HCT116 (cell line): ENCODE measurements at regions not wholly inside any gene's neighbourhood (a gene's known extent, or its start where the extent isn't known, plus 50 kb on each side); places are given as distances from the start of the nearest gene placed in this dataset.

Experiments
- ATAC-seq: fragments of 200-7000 bp; cut with Tn5 transposase; 2 replicates; pipeline ENCODE4 v1.9.1; 2020; ENCODE audit warnings: mild to moderate bottlenecking, moderate library complexity
- BruUV-seq: library from RNA; stranded (reverse); fragments of 400-500 nt; replicated peaks from 2 replicates; lab custom pipeline; 2021; lab: Mats Ljungman, UMichigan
- CTCF ChIA-PET: fragments of 300-600 bp; sonication (Branson Sonifier 250); formaldehyde crosslinking; loops from one replicate; lab custom pipeline; 2021; ENCODE audit warnings: antibody characterized with exemption; lab: Charles Lee
- POLR2A ChIA-PET: fragments of 300-600, 350-600 bp; sonication (Branson Sonifier 250); formaldehyde crosslinking; loops from one replicate; lab custom pipeline; 2021; ENCODE audit warnings: antibody characterized with exemption; lab: Charles Lee
- RAD21 ChIA-PET, 2 experiments: fragments of 300-600 bp; sonication (Branson Sonifier 250); formaldehyde crosslinking; loops; one replicate each; lab custom pipeline; 2023; ENCODE audit warnings: low total read pairs in 2 of 2; ENCODE audit not compliant: uncharacterized antibody in 2 of 2, unreplicated experiment in 2 of 2, low non-redundant PET in 1 of 2; lab: Charles Lee
- DNase-seq: peaks from one replicate; pipeline ENCODE4 v3.0.0-alpha.2; 2010; ENCODE audit warnings: low read depth, low spot score
- H2AFZ ChIP-seq: fragments of 200-600 bp; shearing (Covaris generic), sonication (generic); 2 replicates; pipeline ENCODE4 v1.6.1; 2017; ENCODE audit warnings: low read depth, mixed run types, mixed read lengths, antibody characterized with exemption, low read length; ENCODE audit not compliant: poor library complexity, severe bottlenecking
- H3K27ac ChIP-seq: 2 replicates; pipeline ENCODE4 v1.5.1; 2012; ENCODE audit warnings: low read depth, low read length
- H3K27me3 ChIP-seq: fragments of 200-600 bp; sonication (generic); 2 replicates; pipeline ENCODE4 v1.6.1; 2016; ENCODE audit warnings: mixed run types, low read length, mixed read lengths; ENCODE audit not compliant: insufficient read depth
- H3K36me3 ChIP-seq, 2 experiments: fragments of 200-500 bp in 1 of 2; fragments of 200-600 bp in 1 of 2; sonication (Bioruptor generic) in 1 of 2; sonication (generic) in 1 of 2; 2 replicates each; pipeline versions ENCODE4 v1.5.1 to v1.6.1; 2014 to 2016; ENCODE audit warnings: low read length in 2 of 2, inconsistent platforms in 1 of 2, mixed read lengths in 1 of 2, mixed run types in 1 of 2; ENCODE audit not compliant: insufficient read depth in 2 of 2, control insufficient read depth in 1 of 2
- H3K4me1 ChIP-seq, 2 experiments: fragments of 200-600 bp in 1 of 2; sonication (generic) in 1 of 2; 2 replicates each; pipeline versions ENCODE4 v1.5.1 to v1.6.1; 2012 to 2017; ENCODE audit warnings: low read length in 2 of 2, inconsistent platforms in 1 of 2, mild to moderate bottlenecking in 1 of 2, mixed read lengths in 1 of 2, mixed run types in 1 of 2, moderate library complexity in 1 of 2; ENCODE audit not compliant: insufficient read depth in 2 of 2, control insufficient read depth in 1 of 2
- H3K4me2 ChIP-seq: fragments of 200-600 bp; sonication (generic); 2 replicates; pipeline ENCODE4 v1.6.1; 2017; ENCODE audit warnings: mixed run types, low read length, mixed read lengths
- H3K4me3 ChIP-seq, 2 experiments: fragments of 200-600 bp in 1 of 2; sonication (generic) in 1 of 2; replicated peaks in 1 of 2; 2 replicates each; pipeline ENCODE4 v1.5.1; 2011 to 2016; ENCODE audit warnings: low read length in 2 of 2, control low read depth in 1 of 2, low read depth in 1 of 2, mild to moderate bottlenecking in 1 of 2, mixed read lengths in 1 of 2, mixed run types in 1 of 2
- H3K79me2 ChIP-seq: fragments of 200-600 bp; sonication (generic); 2 replicates; pipeline ENCODE4 v1.6.1; 2017; ENCODE audit warnings: mild to moderate bottlenecking, mixed run types, low read length, moderate library complexity, mixed read lengths; ENCODE audit not compliant: insufficient read depth
- H3K9ac ChIP-seq: fragments of 200-600 bp; sonication (generic); 2 replicates; pipeline ENCODE4 v1.6.1; 2016; ENCODE audit warnings: low read length, mixed read lengths
- H3K9me2 ChIP-seq: fragments of 200-600 bp; sonication (generic), shearing (Covaris generic); 2 replicates; pipeline ENCODE4 v1.6.1; 2017; ENCODE audit warnings: mixed run types, mild to moderate bottlenecking, moderate library complexity; ENCODE audit not compliant: insufficient read depth
- H3K9me3 ChIP-seq, 2 experiments: fragments of 200-500 bp in 1 of 2; fragments of 200-600 bp in 1 of 2; sonication (Bioruptor generic) in 1 of 2; sonication (generic) in 1 of 2; 2 replicates each; pipeline ENCODE4 v1.6.1; 2014 to 2017; ENCODE audit warnings: low read length in 2 of 2, mixed read lengths in 2 of 2, inconsistent platforms in 1 of 2, low read depth in 1 of 2, mild to moderate bottlenecking in 1 of 2, mixed run types in 1 of 2, moderate library complexity in 1 of 2; ENCODE audit not compliant: control insufficient read depth in 1 of 2, insufficient read depth in 1 of 2
- H4K20me1 ChIP-seq: fragments of 200-600 bp; sonication (generic), shearing (Covaris generic); 2 replicates; pipeline ENCODE4 v1.6.1; 2017; ENCODE audit warnings: mixed run types, mild to moderate bottlenecking, moderate library complexity; ENCODE audit not compliant: insufficient read depth
- EZH2 ChIP-seq: fragments of 200-600 bp; sonication (generic); IDR thresholded peaks from 2 replicates; pipeline ENCODE4 v1.6.1; 2017; ENCODE audit warnings: antibody characterized with exemption, mixed run types
- JUND ChIP-seq: IDR thresholded peaks from 2 replicates; pipeline ENCODE4 v1.6.1; 2012
- POLR2A ChIP-seq: IDR thresholded peaks from 2 replicates; pipeline ENCODE4 v1.7.0; 2011; ENCODE audit warnings: borderline replicate concordance; ENCODE audit not compliant: insufficient read depth, insufficient read length; ENCODE audit errors: extremely low read depth
- RAD21 ChIP-seq: IDR thresholded peaks from 2 replicates; pipeline ENCODE4 v1.6.1; 2012; ENCODE audit warnings: low read depth, mild to moderate bottlenecking
- SIN3A ChIP-seq: IDR thresholded peaks from 2 replicates; pipeline ENCODE4 v1.6.1; 2012; ENCODE audit warnings: low read depth
- ZFX ChIP-seq: fragments of 450-650 bp; IDR thresholded peaks from 2 replicates; pipeline ENCODE4 v1.6.1; 2017
- intact Hi-C: fragments of 100-400 bp; cut with micrococcal nuclease; formaldehyde crosslinking; loops from 2 replicates; pipeline ENCODE4 v1.10.0; 2022
- TF ChIP-seq, protein P1 (sequence below), 3 experiments: fragments of 200-600 bp in 1 of 3; sonication (generic) in 1 of 3; IDR thresholded peaks in 2 of 3; conservative IDR thresholded peaks in 1 of 3; 2 replicates each; pipeline ENCODE4 v1.5.1; 2012 to 2017; ENCODE audit warnings: low read depth in 2 of 3, low read length in 2 of 3, antibody characterized with exemption in 1 of 3, borderline replicate concordance in 1 of 3, control low read depth in 1 of 3, mild to moderate bottlenecking in 1 of 3, mixed read lengths in 1 of 3, mixed run types in 1 of 3, moderate library complexity in 1 of 3; ENCODE audit not compliant: insufficient read depth in 1 of 3
- TF ChIP-seq, protein P2 (sequence below): IDR thresholded peaks from 2 replicates; pipeline ENCODE4 v1.6.1; 2012; ENCODE audit warnings: low read depth
- TF ChIP-seq, protein P3 (sequence below): IDR thresholded peaks from 2 replicates; pipeline ENCODE4 v1.6.1; 2012

DNA sequence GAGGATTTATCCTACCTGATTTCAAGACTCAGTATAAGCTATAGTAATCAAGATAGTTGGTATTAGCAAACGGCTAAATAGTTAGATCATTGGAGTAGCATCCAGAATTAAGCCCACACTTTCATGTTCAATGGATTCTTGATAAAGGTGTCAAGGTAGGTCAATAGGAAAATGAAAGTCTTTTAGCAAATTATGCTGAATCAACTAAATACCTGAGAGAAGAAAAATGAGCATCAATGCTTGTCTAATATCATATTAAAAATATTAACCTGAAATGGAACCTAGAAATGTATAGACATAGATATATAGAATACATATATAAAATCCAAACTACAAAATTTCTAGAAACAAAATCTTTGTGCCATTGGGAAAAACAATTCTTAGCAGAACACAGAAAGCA, 685.6 kb downstream of the DTWD2 start:
- TF ChIP-seq ZFX = no peak
- TF ChIP-seq EZH2 = no peak
- TF ChIP-seq, protein P1, sequence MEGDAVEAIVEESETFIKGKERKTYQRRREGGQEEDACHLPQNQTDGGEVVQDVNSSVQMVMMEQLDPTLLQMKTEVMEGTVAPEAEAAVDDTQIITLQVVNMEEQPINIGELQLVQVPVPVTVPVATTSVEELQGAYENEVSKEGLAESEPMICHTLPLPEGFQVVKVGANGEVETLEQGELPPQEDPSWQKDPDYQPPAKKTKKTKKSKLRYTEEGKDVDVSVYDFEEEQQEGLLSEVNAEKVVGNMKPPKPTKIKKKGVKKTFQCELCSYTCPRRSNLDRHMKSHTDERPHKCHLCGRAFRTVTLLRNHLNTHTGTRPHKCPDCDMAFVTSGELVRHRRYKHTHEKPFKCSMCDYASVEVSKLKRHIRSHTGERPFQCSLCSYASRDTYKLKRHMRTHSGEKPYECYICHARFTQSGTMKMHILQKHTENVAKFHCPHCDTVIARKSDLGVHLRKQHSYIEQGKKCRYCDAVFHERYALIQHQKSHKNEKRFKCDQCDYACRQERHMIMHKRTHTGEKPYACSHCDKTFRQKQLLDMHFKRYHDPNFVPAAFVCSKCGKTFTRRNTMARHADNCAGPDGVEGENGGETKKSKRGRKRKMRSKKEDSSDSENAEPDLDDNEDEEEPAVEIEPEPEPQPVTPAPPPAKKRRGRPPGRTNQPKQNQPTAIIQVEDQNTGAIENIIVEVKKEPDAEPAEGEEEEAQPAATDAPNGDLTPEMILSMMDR (IDR thresholded peaks at IDR 0.05 in 2 of 3, conservative IDR thresholded peaks at IDR 0.05 in 1 of 3; ENCODE audit: borderline replicate concordance in 1 of 3, insufficient read depth in 1 of 3, low read depth in 2 of 3, low read length in 2 of 3) = no peak
- TF ChIP-seq, protein P2, sequence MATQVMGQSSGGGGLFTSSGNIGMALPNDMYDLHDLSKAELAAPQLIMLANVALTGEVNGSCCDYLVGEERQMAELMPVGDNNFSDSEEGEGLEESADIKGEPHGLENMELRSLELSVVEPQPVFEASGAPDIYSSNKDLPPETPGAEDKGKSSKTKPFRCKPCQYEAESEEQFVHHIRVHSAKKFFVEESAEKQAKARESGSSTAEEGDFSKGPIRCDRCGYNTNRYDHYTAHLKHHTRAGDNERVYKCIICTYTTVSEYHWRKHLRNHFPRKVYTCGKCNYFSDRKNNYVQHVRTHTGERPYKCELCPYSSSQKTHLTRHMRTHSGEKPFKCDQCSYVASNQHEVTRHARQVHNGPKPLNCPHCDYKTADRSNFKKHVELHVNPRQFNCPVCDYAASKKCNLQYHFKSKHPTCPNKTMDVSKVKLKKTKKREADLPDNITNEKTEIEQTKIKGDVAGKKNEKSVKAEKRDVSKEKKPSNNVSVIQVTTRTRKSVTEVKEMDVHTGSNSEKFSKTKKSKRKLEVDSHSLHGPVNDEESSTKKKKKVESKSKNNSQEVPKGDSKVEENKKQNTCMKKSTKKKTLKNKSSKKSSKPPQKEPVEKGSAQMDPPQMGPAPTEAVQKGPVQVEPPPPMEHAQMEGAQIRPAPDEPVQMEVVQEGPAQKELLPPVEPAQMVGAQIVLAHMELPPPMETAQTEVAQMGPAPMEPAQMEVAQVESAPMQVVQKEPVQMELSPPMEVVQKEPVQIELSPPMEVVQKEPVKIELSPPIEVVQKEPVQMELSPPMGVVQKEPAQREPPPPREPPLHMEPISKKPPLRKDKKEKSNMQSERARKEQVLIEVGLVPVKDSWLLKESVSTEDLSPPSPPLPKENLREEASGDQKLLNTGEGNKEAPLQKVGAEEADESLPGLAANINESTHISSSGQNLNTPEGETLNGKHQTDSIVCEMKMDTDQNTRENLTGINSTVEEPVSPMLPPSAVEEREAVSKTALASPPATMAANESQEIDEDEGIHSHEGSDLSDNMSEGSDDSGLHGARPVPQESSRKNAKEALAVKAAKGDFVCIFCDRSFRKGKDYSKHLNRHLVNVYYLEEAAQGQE = no peak
- TF ChIP-seq, protein P3, sequence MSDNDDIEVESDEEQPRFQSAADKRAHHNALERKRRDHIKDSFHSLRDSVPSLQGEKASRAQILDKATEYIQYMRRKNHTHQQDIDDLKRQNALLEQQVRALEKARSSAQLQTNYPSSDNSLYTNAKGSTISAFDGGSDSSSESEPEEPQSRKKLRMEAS = no peak
- no peak for TF ChIP-seq POLR2A
- no peak for TF ChIP-seq RAD21
- no peak for TF ChIP-seq SIN3A
- no peak for TF ChIP-seq JUND
- H3K36me3 ChIP-seq = no peaks in the 10 kb centered on the region
- no peak overlapping the region for H3K9ac ChIP-seq
- no peaks in the 10 kb centered on the region for H3K9me3 ChIP-seq
- H4K20me1 ChIP-seq = no peaks in the 10 kb centered on the region
- no peak overlapping the region for H3K27ac ChIP-seq
- ChIA-PET CTCF (no interaction called here), POLR2A (no interaction called here), RAD21 (no interaction called here)
- intact Hi-C loops = no loop called here
- H2AFZ ChIP-seq = no peak overlapping the region
- no peaks in the 10 kb centered on the region for H3K79me2 ChIP-seq
- no peak overlapping the region for H3K4me3 ChIP-seq
- ATAC-seq = no peak
- no TSS peak for BruUV-seq
- H3K27me3 ChIP-seq = no peaks in the 10 kb centered on the region
- DNase-seq = no peak
- no peaks in the 10 kb centered on the region for H3K4me1 ChIP-seq
- H3K4me2 ChIP-seq = no peak overlapping the region
- H3K9me2 ChIP-seq = no peaks in the 10 kb centered on the region
